IPS-NIHi11 (cell line): ENCODE measurements at regions not wholly inside any gene's neighbourhood (a gene's known extent, or its start where the extent isn't known, plus 50 kb on each side); places are given as distances from the start of the nearest gene placed in this dataset.

Experiments
- DNase-seq: peaks from one replicate; pipeline ENCODE4 v3.0.0; 2012; ENCODE audit warnings: mixed read lengths, low spot score

GRCh38 chr7:22911889-22912288, 89.2 kb upstream of the TOMM7 start:
- DNase-seq = no peak

- DNase-seq = no peak
These were observed 87.3 kb upstream of the TOMM7 start for GRCh38 chr7:22909917-22910316.

GRCh38 chr7:22907805-22908204, 85.2 kb upstream of the TOMM7 start:
- no peak for DNase-seq

GRCh38 chr7:22900784-22901183, 78.1 kb upstream of the TOMM7 start:
- no peak for DNase-seq

- no peak for DNase-seq
These were observed 77.5 kb upstream of the TOMM7 start for GRCh38 chr7:22900101-22900500.

- peak; percentile 21 for DNase-seq
These were observed 74.3 kb upstream of the TOMM7 start for GRCh38 chr7:22896917-22897316.

GRCh38 chr7:22895828-22896165, 73.1 kb upstream of the TOMM7 start:
- no peak for DNase-seq

GRCh38 chr7:22895140-22895827, 72.6 kb upstream of the TOMM7 start:
- no peak for DNase-seq

- DNase-seq = no peak
These were observed 71.9 kb upstream of the TOMM7 start for GRCh38 chr7:22894546-22894945.

- DNase-seq = no peak
These were observed 68.1 kb upstream of the TOMM7 start for GRCh38 chr7:22890773-22891172.

GRCh38 chr7:22885797-22886261, 63.2 kb upstream of the TOMM7 start:
- no peak for DNase-seq

- DNase-seq = no peak
These were observed 62.5 kb upstream of the TOMM7 start for GRCh38 chr7:22884911-22885788.

- no peak for DNase-seq
These were observed 59.5 kb upstream of the TOMM7 start for GRCh38 chr7:22882106-22882505.

- DNase-seq = no peak
These were observed 57.2 kb upstream of the TOMM7 start for GRCh38 chr7:22879709-22880306.

GRCh38 chr7:22879280-22879679, 56.6 kb upstream of the TOMM7 start:
- no peak for DNase-seq

GRCh38 chr7:22876986-22877729, 54.5 kb upstream of the TOMM7 start:
- no peak for DNase-seq

GRCh38 chr7:22875470-22875869, 52.8 kb upstream of the TOMM7 start:
- DNase-seq = no peak

GRCh38 chr7:22874904-22875303, 52.3 kb upstream of the TOMM7 start:
- DNase-seq = no peak
